ENCODE measurements at regions not wholly inside any gene's neighbourhood (a gene's known extent, or its start where the extent isn't known, plus 50 kb on each side); places are given as distances from the start of the nearest gene placed in this dataset.
"Not testable (repeated sequence)": the region's sequence is repeated elsewhere in the genome, so short reads cannot be mapped to it uniquely, and the experiment has no call there.

GRCh38 chr7:156590212-156590611 is 50.4 kb upstream of the RNF32 start:
- no peak for DNase-seq

DNA sequence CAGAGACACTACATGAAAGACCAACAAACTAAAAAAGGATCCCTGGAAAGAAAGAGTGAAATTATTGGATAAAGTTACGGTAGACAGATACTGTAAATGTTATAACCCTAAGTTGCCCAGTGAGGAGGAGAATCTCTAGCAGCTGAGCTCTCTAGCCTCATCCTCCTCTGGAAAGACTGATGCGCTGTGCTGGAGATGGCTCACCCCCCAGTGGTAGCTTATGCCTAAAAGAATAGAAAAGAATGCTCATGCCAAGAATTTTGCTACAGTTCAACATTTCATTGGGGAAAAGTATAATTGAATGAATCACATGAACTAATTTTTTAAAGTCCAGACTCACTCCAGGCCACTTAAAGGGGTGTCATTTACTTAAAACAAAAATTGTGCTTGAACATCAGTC is 50.8 kb upstream of the RNF32 start:
- no peak for DNase-seq

- DNase-seq: no peak
These were observed 54.6 kb upstream of the RNF32 start for GRCh38 chr7:156585926-156586325.

GRCh38 chr7:156585025-156585648 is 55.4 kb upstream of the RNF32 start:
- no peak for DNase-seq

GRCh38 chr7:156582591-156583123 is 57.9 kb upstream of the RNF32 start:
- no peak for DNase-seq

- no peak for DNase-seq
These were observed 60.5 kb upstream of the RNF32 start for GRCh38 chr7:156580036-156580435.

- DNase-seq: no peak
These were observed 61.0 kb upstream of the RNF32 start for GRCh38 chr7:156579566-156579965.

GRCh38 chr7:156578978-156579430 is 61.6 kb upstream of the RNF32 start:
- no peak for DNase-seq

GRCh38 chr7:156578578-156578940 is 62.0 kb upstream of the RNF32 start:
- no peak for DNase-seq

DNA sequence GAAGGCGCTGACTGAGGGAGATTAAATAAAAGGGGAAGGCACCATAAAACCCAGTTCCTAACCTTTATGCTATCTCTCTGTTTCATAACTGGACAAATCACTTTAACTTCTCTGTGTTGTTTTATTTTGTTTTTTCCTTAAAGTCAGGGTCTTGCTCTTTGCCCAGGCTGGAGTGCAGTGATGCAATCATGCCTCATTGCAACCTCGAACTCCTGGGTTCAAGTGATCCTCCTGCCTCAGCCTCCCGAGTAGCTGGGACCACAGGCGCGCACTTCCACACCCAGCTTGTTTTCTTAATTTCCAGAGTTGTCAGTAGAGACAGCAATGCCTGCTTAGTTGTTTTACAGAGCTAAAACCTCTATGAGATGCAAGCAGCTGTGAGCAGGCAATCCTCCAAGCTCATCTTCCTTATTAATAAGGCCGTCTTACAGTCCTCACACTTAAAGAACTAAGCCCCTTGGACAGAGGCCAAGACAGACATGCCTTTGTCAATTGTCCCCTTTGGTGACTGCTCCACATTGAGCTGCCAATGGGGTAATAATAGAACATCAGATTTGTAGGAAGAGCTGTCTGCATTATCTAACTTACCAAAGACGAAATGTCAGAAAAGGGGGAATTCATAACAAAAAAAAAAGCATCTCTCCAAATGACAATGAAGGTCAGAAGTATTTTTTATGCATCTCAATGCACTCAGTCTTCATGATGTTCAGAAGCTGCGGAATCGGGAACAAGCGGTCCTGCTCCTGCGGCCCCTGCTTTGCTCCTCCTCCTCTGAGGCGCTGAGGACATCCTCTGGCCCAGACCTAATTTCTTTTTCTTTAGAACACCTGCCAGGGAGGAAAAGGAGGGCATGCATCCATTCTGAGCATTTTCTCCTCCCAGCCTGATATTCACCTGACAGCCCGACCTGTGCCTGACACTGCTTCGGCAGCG is 62.7 kb upstream of the RNF32 start:
- no peak for DNase-seq

DNA sequence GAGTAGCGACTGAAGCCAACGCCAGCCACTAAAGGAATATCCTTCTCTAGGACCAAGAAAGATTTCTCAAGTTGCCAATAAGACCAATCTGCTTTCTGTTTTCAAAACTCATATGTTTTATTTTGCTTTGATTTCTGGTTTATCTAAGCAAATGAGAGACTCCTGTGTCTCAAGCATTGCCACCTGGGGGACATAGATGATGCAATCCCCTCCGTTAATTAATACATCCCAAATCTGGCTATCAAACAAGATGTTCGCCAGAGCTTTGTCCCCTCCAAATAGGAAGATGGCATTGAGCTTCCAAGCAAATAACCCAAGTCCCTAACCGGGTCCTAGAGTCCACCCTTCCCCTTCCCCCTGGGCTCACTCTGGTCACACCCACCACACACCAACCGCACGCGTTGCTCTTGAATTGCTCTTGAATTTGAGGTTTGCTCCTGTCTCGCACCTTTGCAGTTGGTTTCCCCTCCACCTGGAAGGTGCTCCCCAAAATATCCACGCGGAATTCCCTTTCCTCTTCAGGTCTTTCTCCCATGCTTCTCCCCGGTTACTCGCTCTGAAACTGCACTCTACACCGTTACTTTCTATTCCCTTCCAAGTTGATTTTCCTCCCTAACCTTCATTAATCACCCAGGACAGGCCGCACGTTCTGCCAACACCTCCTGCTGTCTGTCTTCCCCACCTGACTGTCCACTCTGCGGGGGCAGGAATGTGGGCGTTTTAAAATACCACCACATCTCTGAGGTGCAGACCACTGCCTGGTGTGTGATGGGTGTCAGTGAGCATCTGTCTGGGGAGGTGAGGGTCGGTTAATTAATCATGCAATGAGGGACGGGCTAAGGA is 64.1 kb upstream of the RNF32 start:
- DNase-seq: no peak

DNA sequence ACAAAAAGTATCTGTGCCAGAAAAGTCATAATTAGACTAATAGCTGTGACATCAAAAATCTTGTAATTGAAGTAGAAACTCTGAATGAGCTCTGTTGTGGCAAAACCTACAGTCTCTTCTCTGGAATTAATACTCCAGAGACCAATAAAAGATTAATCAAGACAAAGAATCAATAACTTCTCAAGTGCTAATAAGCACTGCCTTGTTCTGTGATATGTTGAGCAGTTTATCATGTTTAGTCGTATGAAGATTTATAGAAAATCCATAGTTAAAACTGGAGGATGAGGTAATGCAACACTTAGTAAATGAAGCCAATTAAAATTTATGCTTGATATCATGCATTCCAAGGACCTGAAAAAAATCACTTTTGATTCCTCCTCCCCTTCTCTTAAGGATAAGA is 72.3 kb upstream of the RNF32 start:
- no peak for DNase-seq

- no peak for DNase-seq
These were observed 73.6 kb upstream of the RNF32 start for GRCh38 chr7:156566812-156567549.

DNA sequence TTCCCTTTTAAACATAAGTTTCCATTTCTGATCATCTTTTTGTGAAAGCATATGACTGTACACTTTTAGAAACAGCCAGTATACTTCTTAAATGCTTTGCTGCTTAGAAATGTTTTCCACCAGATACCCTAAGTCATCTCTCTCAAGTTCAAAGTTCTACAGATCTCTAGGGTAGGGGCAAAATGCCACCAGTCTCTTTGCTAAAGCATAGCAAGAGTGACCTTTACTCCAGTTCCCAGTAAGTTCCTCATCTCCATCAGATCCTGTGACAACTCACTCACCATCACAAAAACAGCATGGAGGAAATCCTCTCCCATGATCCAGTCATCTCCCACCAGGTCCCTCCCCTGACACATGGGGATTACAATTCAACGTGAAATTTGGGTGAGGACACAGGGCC is 75.6 kb upstream of the RNF32 start:
- DNase-seq: not testable (repeated sequence)

DNA sequence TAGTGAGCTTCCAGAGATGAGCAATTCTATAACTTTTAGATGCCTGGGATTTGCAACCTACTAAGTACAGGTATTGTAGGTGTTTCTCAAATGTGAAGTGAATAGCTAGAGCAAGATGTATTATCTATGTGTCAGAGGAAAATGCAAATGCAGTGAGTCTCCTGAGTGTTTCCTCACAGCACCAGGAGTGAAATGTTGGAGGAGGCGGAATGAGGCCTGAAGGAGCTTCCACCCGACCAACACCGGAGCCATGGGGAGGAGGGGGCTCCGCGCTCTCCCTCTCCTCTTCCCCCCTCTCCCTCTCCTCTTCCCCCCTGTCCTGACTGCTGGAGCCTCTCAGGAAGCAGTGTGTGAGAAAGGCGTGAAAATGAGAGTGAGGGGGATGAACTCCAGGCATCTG is 79.9 kb upstream of the RNF32 start:
- DNase-seq: no peak

- no peak for DNase-seq
These were observed 80.5 kb upstream of the RNF32 start for GRCh38 chr7:156560075-156560474.

DNA sequence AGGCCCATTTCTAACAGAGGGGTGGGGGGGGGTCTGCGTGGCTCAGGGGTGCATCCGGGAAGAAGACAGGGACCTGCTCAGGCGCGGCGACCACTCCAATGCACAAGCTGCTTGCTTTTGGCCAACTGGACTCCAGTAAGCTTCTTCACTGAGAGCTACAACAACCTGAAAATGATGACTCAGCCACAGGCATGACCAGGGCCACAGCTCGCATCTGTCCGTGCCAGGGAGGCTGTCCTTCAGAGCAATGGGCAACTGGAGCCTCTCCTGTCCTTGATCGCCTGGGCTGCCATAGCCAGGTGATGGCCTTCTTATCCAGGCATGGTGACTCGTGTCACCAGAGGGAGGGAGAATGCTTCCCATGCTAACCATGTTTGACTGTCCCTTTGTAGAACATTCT is 81.6 kb upstream of the RNF32 start:
- DNase-seq: no peak

- no peak for DNase-seq
These were observed 82.4 kb upstream of the RNF32 start for GRCh38 chr7:156558198-156558597.

- no peak for DNase-seq
These were observed 84.5 kb upstream of the RNF32 start for GRCh38 chr7:156556083-156556482.

DNA sequence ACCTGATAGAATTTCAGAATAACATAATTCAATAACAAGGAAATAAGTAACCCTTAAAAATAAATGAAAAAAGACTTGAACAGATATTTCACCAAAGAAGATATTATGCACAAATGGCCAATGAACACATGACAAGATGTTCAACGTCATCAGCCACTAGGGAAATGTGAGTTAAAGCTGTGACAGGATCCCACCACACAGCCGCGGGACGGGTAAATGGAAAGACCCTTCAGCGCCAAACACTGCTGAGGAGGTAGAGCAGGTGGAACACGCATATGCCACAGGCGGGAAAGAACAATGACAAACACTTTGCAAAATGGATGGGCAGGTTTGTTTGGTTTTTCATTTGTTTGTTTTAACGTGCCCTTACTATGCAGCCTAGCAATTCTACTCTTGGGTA is 86.1 kb upstream of the RNF32 start:
- DNase-seq: no peak

DNA sequence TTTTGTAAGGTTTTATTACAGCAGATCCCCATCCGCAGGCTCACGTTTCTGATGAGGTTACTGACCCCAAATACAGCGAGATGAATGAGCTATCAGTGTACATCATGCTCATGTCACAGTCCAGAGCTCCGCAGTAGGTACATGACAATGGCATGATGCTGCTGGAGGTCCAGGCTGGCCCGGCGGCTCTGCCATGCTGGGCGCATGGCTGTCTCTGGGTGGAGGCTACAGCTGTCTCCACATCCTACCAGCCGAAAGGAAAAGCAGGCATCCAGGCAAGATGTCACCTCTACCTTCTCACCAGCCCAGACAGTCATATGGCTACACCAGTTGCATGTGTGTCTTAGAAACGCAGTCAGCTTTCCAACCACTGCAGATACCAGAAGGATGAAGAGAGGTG is 90.9 kb upstream of the RNF32 start:
- DNase-seq: no peak

DNA sequence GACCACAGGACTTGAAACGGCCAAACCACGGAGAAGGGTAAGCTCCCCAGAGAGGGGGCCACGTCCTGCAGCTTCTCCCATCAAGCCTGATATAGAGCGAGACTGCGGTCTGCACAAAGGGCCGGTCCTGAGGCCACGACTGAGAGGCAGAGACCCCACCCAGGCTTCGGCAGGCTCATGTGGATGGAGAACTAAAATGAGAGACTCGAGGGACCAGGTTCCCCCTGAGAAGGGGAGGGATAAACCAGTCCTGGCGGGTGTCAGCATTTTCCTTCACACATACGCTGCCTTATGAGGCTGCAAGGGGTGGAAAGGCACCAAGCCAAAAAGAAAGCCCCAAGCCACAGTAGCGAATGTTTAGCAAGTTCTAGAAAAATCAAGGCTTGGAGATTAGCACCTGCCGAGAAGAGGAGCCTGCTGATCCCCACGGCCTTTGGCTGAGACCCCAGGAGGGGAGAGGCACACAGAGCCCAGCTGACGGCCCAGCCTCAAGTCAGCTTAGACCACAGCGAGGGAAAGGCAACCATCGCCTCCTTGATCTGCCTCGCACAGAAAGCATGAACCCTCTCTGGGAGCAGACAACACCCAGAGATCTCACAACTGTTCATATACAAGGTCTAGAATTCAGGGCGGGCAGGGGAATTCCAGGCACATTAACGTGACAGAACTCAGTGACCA is 92.6 kb upstream of the RNF32 start:
- DNase-seq: no peak

All from KG1 (cell line).